ENCODE measurements at regions not wholly inside any gene's neighbourhood (a gene's known extent, or its start where the extent isn't known, plus 50 kb on each side); places are given as distances from the start of the nearest gene placed in this dataset.

DNA sequence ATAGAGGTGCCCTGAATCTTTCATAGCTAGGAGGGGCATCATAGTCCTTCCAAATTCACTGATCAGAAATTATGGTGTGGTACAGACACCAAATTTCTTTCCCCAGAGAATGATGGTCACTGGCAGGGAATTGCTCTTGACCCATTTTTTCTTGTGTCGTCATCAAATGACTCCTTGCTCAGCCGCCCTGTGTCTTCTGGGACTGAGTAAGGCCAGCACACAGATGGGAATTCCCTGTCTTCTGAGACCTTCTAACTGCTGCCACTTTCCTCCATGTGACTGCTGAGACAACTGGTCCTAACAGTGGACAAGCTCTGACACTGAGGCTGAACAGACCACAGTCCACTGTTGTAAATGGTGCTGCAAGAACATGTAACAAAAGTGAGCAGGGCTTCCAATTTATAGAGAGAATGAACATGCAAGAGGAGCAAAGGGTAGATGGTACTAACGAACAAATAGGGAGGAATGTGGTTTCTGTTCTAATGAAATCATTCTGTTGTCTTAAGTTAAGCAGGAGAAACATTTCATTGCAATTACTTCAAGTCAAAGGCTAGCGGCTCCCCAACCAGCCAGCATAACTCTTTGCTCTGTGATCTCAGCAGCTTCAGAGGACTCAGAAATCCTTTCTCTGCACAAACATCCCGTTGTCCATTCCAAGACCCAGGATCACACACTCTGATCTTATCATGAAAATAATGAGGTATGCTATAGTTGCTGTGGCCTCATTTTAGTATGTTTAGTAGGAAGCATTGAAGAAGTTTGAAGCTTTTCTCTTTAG, 235.9 kb upstream of the PRSS1 start:
- H3K79me2 ChIP-seq (ENCODE audit: insufficient read depth, low read length): no peaks in the 10 kb centered on the region
- no peak overlapping the region for H3K9ac ChIP-seq (ENCODE audit: low read length)
- no peak for DNase-seq (ENCODE audit: low read depth, low spot score)
- no peak overlapping the region for H3K27ac ChIP-seq (ENCODE audit: low read depth, low read length)
- ChIA-PET POLR2A (no interaction called here), CTCF (interaction anchor here (0.8 to 1.3 kb wide), 4 partner anchors 12 to 74 kb away, joined by 3 to 5 read pairs (median 3); no protein-coding TSS in a partner anchor), RAD21 (ENCODE audit: low non-redundant PET in 1 of 2, low total read pairs in 2 of 2, uncharacterized antibody in 2 of 2, unreplicated experiment in 2 of 2) (no interaction called here)
- no peaks in the 10 kb centered on the region for H3K36me3 ChIP-seq (ENCODE audit: control insufficient read depth in 1 of 2, insufficient read depth in 2 of 2, low read length in 2 of 2)
- no peaks in the 10 kb centered on the region for H3K9me3 ChIP-seq (ENCODE audit: control insufficient read depth in 1 of 2, insufficient read depth in 1 of 2, low read depth in 1 of 2, low read length in 2 of 2)
- H3K4me1 ChIP-seq (ENCODE audit: control insufficient read depth in 1 of 2, insufficient read depth in 2 of 2, low read length in 2 of 2): peaks cover 0 to 35% of the 10 kb centered on the region in 2 experiments; a peak in 3 of 4 replicates
- TF ChIP-seq, protein P1, sequence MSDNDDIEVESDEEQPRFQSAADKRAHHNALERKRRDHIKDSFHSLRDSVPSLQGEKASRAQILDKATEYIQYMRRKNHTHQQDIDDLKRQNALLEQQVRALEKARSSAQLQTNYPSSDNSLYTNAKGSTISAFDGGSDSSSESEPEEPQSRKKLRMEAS (IDR thresholded peaks at IDR 0.05): no peak
- TF ChIP-seq EZH2 (IDR thresholded peaks at IDR 0.05) (no peak), SIN3A (IDR thresholded peaks at IDR 0.05; ENCODE audit: low read depth) (no peak), EZH2phosphoT487 (IDR thresholded peaks at IDR 0.05; ENCODE audit: borderline replicate concordance) (no peak), YY1 (IDR thresholded peaks at IDR 0.05; ENCODE audit: extremely low read depth, insufficient replicate concordance, low read depth, low read length) (no peak), ZFX (IDR thresholded peaks at IDR 0.05) (no peak), POLR2A (IDR thresholded peaks at IDR 0.05; ENCODE audit: borderline replicate concordance, extremely low read depth, insufficient read depth, insufficient read length) (no peak), CBX3 (IDR thresholded peaks at IDR 0.05; ENCODE audit: low read depth) (no peak), SRF (IDR thresholded peaks at IDR 0.05; ENCODE audit: low read depth) (no peak), TCF7L2 (IDR thresholded peaks at IDR 0.05; ENCODE audit: borderline replicate concordance, extremely low read depth, insufficient read depth, insufficient read length) (no peak), ZNF274 (IDR thresholded peaks at IDR 0.05; ENCODE audit: low read depth, low read length) (no peak), RAD21 (IDR thresholded peaks at IDR 0.05; ENCODE audit: low read depth) (no peak)
- TF ChIP-seq, protein P2, sequence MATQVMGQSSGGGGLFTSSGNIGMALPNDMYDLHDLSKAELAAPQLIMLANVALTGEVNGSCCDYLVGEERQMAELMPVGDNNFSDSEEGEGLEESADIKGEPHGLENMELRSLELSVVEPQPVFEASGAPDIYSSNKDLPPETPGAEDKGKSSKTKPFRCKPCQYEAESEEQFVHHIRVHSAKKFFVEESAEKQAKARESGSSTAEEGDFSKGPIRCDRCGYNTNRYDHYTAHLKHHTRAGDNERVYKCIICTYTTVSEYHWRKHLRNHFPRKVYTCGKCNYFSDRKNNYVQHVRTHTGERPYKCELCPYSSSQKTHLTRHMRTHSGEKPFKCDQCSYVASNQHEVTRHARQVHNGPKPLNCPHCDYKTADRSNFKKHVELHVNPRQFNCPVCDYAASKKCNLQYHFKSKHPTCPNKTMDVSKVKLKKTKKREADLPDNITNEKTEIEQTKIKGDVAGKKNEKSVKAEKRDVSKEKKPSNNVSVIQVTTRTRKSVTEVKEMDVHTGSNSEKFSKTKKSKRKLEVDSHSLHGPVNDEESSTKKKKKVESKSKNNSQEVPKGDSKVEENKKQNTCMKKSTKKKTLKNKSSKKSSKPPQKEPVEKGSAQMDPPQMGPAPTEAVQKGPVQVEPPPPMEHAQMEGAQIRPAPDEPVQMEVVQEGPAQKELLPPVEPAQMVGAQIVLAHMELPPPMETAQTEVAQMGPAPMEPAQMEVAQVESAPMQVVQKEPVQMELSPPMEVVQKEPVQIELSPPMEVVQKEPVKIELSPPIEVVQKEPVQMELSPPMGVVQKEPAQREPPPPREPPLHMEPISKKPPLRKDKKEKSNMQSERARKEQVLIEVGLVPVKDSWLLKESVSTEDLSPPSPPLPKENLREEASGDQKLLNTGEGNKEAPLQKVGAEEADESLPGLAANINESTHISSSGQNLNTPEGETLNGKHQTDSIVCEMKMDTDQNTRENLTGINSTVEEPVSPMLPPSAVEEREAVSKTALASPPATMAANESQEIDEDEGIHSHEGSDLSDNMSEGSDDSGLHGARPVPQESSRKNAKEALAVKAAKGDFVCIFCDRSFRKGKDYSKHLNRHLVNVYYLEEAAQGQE (IDR thresholded peaks at IDR 0.05; ENCODE audit: low read depth): no peak
- no peak overlapping the region for H3K4me2 ChIP-seq (ENCODE audit: low read length)
- no peaks in the 10 kb centered on the region for H4K20me1 ChIP-seq (ENCODE audit: insufficient read depth)
- no peak for ATAC-seq
- no peak overlapping the region for H2AFZ ChIP-seq (ENCODE audit: low read depth, low read length, poor library complexity, severe bottlenecking)
- no peaks in the 10 kb centered on the region for H3K9me2 ChIP-seq (ENCODE audit: insufficient read depth)
- no peak overlapping the region for H3K4me3 ChIP-seq (replicated peaks in 1 of 2; ENCODE audit: low read depth in 1 of 2, low read length in 2 of 2)
- no TSS peak for BruUV-seq (replicated peaks)
- intact Hi-C loops (cut with micrococcal nuclease): no loop called here
- H3K27me3 ChIP-seq (ENCODE audit: insufficient read depth, low read length): no peaks in the 10 kb centered on the region

All from HCT116 (cell line).